ENCODE measurements at regions not wholly inside any gene's neighbourhood (a gene's known extent, or its start where the extent isn't known, plus 50 kb on each side); places are given as distances from the start of the nearest gene placed in this dataset.
A peak's percentile ranks its signal among the peaks of the same experiment; 100 is the strongest.

DNA sequence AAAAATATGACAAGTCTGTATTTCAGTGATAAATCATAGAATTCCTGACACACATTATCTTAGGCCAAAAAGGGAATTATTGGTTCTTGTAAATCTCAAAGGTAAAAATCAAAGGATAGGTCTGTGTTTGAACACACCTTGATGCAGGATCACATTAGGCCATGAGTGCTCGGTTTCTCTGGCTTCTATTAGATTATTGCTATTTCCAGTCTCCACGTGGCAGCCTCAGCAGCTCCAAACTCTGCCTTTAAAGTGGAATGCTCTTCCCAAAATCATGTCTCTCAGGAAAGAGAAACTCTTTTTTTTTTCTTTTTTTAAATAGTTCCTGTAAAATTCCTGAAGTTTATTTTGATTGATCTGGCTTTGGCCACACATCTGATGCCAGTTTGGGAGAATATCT, 105.6 kb upstream of the FRMD6 start:
- DNase-seq (ENCODE audit: low read depth), result no peak

- DNase-seq (ENCODE audit: low read depth), result no peak
These were observed 105.0 kb upstream of the FRMD6 start for GRCh38 chr14:51546603-51547258.

- peak; percentile 53 for DNase-seq (ENCODE audit: low read depth)
These were observed 104.5 kb upstream of the FRMD6 start for GRCh38 chr14:51547260-51547659.

GRCh38 chr14:51547701-51548100, 104.0 kb upstream of the FRMD6 start:
- DNase-seq (ENCODE audit: low read depth), result no peak

GRCh38 chr14:51548187-51548586, 103.5 kb upstream of the FRMD6 start:
- no peak for DNase-seq (ENCODE audit: low read depth)

DNA sequence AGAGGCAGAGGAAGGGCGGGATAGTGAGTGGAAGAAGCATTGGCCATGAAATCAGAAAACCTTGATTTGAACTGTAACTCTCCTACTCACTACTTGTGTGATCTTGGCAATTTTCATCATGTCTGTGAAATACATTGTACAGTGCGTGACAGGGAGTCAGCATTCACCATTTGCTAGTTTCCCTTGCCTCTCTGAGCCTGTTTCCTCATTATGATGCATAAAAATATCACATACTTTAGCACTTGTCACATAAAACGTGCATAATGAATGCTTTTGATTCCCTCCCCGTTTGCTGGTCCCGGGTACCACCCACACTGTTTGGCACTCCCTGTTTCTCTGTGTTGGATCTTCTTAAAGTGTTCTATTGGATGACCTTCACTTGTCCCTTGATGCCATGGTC, 101.1 kb upstream of the FRMD6 start:
- no peak for DNase-seq (ENCODE audit: low read depth)

- DNase-seq (ENCODE audit: low read depth), result no peak
These were observed 99.4 kb upstream of the FRMD6 start for GRCh38 chr14:51552275-51552674.

DNA sequence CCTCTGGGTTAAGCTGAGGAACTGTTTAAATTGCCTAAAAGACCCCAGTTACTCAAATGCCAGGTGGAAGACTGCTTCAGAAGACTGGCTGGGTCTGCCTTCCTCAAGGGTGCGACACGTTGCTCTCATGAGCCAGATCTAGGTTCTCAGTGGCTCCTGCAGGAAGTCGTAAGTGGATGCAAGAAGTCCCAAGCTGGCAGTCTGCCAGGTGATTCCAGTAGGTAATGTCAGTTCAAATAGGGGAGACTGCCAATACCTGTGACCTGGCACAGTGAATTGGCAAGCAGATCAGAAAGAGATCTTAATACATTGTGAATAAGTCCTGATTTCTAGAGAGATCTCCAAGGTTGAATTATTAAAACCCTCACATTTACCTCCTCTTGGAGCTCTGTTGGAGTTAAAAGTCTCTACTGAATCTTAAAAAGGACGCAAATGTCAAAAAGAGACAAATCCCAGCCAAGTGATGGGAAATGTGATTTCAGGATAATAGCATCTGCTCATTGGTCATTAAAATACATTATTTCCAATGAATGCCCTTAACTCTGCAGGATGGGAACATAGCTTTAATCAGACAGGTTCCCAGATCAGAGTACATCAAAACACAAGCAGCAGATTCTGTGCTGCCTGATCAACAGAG, 98.8 kb upstream of the FRMD6 start:
- no peak for DNase-seq (ENCODE audit: low read depth)

DNA sequence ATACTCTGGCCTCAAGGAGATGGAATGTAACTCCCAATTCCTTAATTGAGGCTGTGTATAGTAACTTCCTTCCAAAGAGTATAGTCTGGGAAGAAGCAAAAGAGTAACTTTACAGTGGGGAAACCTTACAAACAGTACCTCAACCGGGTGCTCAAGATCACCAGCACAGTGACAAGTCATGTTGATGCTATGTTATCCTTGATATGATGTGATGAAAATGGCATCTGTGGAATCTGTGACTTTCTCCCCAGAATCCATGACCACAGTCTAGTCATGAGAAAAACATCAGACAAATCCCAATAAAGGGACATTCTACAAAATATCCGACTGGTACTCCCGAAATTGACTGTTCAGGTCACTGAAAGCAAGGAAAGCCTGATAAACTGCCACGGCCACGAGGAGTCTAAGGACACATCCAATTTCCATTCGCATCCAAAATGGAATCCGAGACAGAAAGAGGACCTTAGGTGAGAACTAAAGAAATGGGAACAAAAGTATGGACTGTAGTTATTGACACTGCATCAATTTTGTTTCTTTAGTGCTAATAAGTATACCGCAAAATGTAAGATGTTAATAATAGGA, 97.3 kb upstream of the FRMD6 start:
- no peak for DNase-seq (ENCODE audit: low read depth)

DNA sequence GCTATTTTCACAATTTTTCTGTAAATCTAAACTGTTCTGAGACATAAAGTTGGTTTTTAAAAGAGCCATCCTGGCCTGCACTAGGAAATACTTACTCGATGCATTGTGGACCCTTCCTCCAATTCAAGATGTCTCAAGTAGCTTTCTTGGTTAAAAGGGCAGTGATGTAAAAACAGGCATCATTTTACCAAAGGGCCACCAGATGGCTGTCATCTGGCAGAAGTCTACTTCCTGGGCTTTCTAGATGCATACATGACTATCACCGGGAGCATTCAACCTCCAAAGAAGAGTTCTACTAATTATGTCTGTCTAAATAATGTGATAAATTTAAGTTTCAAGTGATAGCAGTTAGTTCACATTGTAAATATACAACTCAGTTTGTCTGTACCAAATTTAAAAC, 96.8 kb upstream of the FRMD6 start:
- no peak for DNase-seq (ENCODE audit: low read depth)

DNA sequence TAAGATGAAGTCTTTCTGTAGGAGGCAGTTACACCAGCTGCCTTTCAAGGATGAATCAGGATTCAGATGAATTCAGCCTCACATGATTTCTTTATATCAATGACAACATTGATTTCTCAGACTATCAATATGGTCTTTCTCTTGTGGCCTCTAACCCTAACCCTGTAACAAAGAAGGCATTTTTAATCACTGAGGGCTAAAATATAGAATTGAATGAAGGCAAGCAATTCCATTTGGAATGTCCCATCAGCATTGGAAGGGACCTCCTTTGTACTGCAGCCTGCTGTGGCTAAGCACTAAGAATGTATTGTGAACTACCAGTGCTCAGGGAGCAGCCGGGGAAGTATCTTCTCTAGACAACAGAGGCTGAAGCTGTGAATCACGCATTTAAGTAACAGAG, 90.6 kb upstream of the FRMD6 start:
- no peak for DNase-seq (ENCODE audit: low read depth)

DNA sequence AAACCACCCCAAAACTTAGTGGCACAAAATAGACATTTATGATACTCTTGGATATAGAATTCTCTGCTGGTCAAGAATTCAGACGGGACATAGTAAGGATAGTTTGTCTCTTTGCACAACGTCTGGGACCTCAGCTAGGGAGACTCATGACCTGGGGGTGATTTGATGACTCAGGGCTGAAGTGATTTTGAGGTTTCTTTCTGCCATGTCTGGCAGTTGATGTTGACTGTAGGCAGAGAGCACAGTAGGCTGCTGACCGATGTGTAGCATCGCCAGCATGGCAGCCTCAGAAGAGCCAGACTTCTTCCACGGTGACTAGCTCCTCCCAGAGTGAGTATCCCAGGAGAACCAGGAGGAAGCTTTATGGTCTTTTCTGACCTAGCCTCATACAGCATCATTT, 88.9 kb upstream of the FRMD6 start:
- DNase-seq (ENCODE audit: low read depth), result no peak

GRCh38 chr14:51563560-51563959, 88.2 kb upstream of the FRMD6 start:
- DNase-seq (ENCODE audit: low read depth), result no peak

DNA sequence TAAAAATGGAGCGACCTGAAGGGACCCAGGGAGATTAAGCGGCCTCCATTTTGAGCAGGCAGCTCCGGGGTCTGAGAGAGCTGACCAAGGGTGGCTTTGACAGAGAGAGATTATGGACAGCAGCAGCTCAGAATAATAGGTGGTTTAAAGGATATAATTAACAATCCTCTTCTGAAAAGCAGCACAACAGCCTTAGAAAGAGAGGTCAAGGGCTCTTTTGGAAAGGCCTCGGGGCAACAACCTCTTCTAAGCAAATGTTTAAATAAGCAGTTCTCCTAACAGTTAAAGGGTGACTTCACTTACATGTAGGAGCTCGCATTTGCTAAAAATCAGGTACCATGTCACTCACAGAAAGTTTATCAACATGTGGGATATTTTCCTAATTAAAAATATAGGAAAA, 87.2 kb upstream of the FRMD6 start:
- DNase-seq (ENCODE audit: low read depth), result no peak

DNA sequence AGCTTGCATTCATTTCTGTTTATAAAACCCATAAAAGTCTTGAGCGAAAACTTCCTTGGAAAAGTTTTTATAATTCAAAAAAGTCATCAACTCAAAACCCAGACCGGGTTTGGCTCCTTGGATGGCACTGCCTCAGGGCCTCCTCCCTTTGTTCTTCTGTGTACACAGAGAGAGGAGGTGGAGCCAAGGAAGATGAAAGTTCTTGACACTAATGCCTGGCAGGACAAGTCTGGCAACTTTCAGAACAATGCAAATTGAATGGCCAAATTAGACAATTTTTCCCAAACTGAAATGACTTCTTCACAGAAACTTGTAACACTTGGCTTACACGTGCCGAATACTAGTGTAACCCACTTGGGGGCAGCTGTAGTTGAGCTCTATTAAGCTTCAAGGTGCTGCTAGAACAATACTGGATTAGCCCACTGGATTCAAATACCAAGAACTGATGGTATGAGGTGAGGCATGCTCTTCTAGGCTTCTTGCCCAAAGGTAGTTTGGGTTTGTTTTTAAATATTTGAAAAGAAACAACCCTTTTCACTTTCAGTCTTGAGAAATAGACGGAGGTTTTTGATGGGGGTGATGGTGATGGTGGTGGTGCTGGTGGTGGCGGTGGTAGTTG, 86.6 kb upstream of the FRMD6 start:
- DNase-seq (ENCODE audit: low read depth), result no peak

GRCh38 chr14:51566831-51567582, 84.7 kb upstream of the FRMD6 start:
- no peak for DNase-seq (ENCODE audit: low read depth)

DNA sequence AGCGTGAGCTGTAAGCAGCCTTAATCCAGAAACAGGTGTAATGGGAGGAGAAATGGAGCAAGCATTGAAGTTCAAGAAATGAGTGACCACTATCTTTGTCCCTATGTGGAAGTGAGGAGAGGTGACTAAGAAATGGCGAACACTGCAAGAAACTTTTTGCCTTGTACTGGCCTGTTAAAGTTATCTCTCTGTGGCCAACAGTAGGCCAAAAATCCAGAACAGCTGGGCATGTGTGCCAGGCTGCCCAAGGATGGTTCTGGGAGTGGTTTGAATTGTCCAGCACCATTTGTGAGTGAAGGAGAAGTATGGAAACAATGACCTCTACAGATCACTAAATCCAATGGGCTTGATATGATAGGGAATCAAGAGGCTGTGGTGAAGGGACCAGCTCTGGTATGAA, 83.3 kb upstream of the FRMD6 start:
- DNase-seq (ENCODE audit: low read depth), result no peak

- no peak for DNase-seq (ENCODE audit: low read depth)
These were observed 78.1 kb upstream of the FRMD6 start for GRCh38 chr14:51573607-51574006.

DNA sequence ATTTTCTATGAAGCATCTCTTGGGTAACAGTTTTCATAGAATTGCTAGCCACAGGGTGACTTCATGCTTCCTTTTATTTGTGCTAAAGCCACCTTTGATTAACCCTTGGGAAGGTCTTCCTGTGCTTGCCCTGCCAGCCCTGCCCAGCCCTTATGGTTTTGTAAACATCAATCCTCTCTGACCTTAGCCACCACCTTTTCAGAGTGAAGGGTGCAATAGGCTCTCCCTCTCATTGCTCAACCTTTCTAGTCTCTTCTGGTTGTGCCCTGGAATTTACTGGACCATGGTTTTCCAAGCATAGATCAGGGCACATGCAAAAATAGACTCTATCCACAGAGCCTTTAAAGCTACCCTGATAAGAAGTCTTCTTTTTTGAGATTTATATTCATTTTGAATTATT, 77.7 kb upstream of the FRMD6 start:
- DNase-seq (ENCODE audit: low read depth), result no peak

DNA sequence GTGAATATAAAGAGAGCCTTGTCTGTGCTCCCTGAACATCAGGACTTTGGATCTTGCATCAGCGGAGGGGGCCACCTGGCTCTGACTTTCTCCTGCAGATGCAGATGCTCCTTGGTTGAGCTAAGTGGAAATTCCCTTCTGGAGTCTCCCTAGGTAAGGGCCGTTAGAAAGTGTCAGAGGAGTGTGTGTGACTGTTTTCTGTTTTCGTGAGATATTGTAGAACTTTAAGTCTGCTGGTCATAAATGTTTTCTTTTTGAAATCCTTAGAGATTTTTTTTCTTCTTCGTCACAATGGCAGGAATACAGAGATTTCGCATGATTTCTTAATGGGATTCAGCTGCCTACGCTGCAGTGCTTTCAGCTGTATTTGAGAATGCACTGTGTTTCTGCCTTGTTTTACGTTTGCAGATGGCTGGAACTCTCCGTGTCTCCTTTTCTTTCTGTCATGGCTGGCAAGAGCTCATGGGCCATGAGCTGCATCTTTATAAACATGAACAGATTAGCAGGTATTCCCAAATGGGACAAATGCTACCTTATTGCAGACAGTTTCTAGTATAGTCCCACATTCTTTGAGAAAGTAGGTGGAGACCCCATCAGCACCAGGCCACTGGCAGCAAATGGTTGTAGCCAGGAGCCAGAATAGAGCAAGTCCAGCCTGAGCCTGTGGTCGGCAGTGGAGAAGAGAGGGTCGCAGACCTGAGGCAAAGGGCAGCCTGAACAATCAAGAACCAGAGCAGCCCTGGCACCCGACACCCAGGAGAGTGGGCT, 76.2 kb upstream of the FRMD6 start:
- DNase-seq (ENCODE audit: low read depth), result peak; percentile 55

DNA sequence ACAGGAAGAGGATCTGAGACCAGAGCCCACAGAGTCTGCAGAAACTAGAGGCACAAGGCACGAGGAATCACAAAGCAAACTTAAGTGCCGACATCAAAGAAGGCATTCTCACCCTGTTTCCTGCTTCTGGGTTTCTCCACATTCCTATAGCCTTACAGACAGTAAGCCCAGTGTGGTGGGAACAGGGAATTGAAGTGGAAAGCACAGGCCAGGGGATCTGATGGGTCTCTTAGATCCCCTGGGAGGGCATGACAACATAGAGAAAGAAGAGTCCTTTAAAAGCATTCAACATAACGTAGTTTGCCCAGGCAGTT, 75.6 kb upstream of the FRMD6 start:
- DNase-seq (ENCODE audit: low read depth), result no peak

DNA sequence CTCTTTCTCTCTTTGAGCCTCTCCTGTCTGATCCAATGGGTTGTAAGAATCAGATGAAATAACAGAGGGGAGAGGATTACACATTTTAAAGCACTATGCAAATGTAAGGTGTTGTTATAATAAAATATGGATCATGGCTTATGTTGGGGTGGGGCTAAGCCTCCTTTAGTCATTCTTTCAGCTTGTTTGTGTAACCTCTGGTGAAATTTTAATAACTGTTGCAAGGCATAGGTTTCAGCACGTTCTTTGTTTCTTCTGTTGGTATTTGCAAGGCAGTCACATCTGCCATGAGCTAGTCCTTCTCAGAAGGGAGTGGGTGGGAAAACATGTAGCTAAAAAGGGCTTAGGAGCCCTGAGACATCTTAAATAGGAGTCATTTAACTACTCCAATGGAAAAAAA, 74.8 kb upstream of the FRMD6 start:
- DNase-seq (ENCODE audit: low read depth), result no peak
